GM20431 (cell line): ENCODE measurements at regions not wholly inside any gene's neighbourhood (a gene's known extent, or its start where the extent isn't known, plus 50 kb on each side); places are given as distances from the start of the nearest gene placed in this dataset.
"Not testable (repeated sequence)": the region's sequence is repeated elsewhere in the genome, so short reads cannot be mapped to it uniquely, and the experiment has no call there.

ENCODE experiments used
- in situ Hi-C: fragments of 300-500 bp; cut with MseI, MboI; formaldehyde crosslinking; loops from one replicate; pipeline ENCODE4 v1.15.0; 2020; ENCODE audit warnings: low sequenced_read_pairs; ENCODE audit not compliant: unreplicated experiment

DNA sequence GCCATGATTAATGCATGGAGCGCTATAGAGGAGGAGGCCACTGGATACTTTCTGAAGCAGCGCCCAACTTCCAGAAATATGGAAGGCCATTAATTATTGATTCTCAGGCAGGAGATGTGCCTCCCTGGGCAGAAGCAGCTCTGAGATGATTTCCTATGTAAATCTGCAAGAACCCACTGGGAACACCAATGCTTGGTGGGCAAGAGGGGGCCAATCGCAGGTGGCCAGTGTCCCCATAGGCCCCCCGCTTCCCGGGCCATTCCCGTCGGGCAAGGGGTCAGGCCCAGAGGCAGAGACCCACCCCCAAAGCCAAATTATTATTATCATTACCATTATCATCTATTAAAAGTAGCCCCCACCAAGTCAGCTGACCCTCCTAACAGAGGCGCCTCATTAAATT, 288.0 kb upstream of the TLE3 start:
- in situ Hi-C loops, result no loop called here

DNA sequence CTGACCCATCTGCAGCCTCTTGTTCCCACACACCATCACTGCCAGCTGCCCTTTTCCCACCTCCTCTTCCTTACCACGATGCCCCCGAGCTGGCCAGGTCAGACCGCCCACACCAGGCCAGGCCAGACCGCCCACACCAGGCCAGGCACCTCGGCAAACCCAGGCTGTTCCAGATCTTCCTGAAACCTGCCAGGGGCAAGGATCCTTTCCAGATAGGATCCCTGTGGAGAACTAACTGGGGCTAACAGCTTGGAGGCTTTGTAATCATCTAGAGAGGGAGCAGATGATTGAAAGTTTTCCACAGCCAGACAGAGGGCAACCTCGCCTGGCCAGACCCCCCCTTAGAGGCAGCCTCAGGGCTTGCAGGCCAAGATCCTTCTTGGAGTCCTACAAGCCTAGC, 287.3 kb upstream of the TLE3 start:
- in situ Hi-C loops, result no loop called here

- in situ Hi-C loops, result no loop called here
Measured at GRCh38 chr15:70383856-70384255, 286.1 kb upstream of the TLE3 start.

DNA sequence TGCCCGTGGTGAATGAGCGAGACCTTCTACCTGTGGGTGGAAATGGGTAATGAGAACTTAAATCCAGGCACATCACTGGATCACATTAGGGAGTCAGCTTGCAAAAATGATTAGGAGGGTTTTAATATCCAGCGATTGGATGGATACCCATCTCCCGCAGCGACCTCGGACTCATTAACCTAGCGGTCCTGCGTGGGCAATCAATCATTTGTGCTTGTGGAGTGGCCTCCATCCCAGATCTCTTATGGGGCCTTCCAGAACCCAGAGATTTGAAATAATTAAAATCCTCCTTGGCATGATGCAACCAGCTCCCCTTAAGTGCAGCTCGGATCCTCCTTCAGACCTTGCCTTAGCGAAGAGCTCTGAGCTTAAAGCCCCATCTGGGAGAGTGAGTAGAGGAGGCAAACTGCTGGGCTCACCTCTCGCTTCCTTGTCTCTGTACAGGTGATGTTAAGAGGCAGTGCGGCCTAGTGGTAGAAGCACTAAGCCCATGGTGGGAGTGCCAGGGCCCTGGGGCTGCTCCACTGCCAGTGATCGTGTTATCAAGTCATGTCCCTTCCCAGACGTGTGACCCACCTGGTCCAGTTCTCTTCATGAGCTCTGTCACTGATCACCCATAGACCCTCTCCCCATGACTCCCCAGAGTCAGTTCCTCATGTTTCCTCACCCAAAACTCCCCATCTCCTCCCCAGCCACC, 285.2 kb upstream of the TLE3 start:
- in situ Hi-C loops, result no loop called here

GRCh38 chr15:70382009-70382749, 284.5 kb upstream of the TLE3 start:
- in situ Hi-C loops, result no loop called here

- in situ Hi-C loops, result no loop called here
Measured at GRCh38 chr15:70379938-70380883, 282.5 kb upstream of the TLE3 start.

DNA sequence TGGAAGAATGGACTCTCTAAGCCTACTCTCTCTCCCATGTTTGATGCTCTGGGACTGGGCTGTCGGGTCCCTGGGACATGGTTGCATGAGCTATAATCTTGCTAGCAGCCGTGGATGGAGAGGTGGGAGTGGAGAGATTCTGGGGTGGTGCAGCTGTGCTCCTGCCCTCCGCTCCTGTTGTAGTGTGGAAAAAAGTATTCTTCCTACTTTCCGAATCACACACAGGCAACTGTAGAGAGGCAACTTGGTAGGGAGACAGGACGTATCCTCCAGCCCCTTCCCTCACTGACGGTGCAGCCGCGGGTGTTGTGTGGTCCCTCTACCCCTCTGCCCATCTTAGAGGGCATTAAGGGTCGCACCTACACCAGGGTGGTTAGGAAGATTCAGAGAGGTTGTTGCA, 281.4 kb upstream of the TLE3 start:
- in situ Hi-C loops, result no loop called here

- in situ Hi-C loops, result no loop called here
Measured at GRCh38 chr15:70378126-70379031, 280.7 kb upstream of the TLE3 start.

DNA sequence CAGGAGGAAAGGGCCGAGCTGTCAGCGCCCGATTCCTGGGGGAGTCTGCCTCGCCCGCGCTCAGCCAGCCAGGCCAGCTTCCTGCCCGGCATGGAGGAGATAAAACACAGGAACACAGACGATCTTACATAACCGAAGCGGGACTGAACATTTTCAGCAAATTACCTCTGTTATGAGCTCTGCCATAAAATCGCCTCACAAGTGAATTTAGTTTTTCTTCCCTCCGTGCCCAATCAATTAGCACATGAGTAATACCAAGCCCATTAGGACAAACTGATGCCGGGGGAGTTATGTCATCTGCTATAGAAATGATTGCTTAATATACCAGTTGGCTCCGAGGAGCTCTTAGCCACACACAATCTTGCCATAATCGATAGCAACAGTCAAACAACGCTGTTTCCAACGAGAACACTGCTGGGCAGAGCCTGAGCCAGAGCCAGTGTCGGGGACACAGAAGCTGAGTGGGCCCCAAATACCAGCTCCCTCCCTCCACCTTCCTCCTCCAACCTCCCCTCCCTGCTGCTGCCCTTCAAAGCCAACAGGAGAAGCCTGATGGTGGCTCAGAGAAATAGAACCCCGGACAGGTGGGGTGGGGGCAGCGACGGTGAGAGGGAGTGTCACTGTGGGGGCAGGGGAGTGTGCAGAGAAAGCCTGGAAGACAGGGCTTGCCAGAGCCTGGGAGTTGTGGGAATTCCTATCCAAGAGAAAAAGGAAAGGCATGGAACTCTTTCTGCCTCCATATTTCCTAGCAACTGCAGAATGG, 279.4 kb upstream of the TLE3 start:
- in situ Hi-C loops, result no loop called here

- in situ Hi-C loops, result no loop called here
Measured at GRCh38 chr15:70376031-70376928, 278.6 kb upstream of the TLE3 start.

DNA sequence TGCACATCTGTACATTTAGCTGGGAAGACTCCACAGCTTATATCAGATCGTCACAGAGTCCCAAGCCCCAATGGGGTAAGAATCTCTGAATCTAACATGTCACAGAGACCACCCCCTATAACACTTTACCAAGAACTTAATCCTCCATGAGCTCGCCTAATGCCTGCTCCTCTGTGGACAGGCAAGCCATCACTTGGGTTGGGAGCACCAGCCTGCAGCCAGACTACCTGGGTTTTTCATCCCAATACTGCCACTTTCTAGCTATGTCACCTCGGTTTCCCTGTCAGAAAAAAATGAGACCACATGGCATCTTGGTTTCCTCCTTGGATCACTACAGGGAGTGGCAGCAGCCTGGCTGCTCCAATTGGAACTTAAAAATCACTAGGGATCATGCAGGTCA, 277.9 kb upstream of the TLE3 start:
- in situ Hi-C loops, result no loop called here

DNA sequence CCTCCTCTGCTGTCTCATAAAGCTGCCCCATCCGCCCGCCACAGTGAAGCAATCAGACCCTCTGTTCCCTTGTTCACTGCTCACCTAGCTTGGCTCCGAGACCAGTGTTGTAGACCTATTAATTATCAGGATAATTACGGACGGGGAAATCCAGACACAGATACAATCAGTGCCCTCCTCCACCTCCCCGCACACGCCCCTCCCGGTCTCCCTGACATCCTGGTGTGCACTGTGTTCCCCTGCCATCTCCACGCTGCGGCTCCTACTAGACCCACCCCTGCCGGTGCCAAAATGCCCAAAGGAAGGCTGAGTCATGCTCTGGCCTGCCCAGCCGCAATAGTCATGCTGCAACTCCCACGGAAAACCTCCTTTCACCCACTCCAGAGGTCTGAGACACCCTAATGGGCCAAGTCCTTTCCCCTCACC, 277.3 kb upstream of the TLE3 start:
- in situ Hi-C loops, result no loop called here

DNA sequence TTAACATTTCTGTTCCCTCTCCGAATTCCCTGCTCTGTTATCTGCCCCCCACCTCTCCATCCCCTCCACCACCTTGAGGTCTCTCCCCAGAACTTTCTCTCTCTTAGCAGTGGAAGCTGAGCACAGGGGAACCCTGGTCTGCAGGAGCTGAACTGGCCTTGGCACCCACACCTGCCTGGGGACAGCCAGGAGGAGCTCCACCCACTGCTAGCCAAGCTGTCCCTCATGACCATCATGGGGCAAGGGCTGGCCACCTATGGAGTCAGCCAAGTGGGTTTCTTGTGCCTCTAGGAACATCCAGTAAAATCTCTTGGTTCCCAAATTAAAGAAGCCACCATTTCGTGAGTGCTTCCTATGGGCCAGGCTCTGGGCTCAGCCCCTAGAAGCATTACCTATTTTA, 276.4 kb upstream of the TLE3 start:
- in situ Hi-C loops, result no loop called here

GRCh38 chr15:70373439-70373838, 275.7 kb upstream of the TLE3 start:
- in situ Hi-C loops, result not testable (repeated sequence)

DNA sequence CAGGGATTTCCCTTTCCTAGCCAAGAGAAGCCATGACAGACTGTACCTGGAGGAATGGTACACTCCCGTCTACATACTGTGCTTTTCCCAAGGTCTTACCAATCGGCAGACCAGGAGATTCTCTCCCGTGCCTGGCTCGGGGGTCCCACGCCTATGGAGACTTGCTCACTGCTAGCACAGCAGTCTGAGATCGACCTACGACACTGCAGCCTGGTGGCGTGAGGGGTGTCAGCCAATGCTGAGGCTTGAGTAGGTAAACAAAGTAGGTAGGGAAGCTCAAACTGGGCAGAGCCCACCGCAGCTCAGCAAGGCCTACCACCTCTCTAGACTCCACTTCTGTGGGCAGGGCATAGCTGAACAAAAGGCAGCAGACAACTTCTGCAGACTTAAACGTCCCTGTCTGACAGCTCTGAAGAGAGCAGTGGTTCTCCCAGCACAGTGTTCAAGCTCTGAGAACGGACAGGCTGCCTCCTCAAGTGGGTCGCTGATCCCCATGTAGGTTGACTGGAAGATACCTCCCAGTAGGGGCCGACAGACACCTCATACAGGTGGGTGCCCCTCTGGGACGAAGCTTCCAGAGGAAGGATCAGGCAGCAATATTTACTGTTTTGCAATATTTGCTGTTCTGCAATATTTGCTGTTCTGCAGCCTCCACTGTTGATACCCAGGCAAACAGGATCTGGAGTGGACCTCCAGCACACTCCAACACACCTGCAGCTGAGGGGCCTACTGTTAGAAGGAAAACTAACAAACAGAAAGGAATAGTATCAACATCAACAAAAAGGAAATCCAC, 270.4 kb upstream of the TLE3 start:
- in situ Hi-C loops, result not testable (repeated sequence)

GRCh38 chr15:70364023-70364422, 266.3 kb upstream of the TLE3 start:
- in situ Hi-C loops, result not testable (repeated sequence)

GRCh38 chr15:70362886-70363285, 265.2 kb upstream of the TLE3 start:
- in situ Hi-C loops, result no loop called here
